ENCODE measurements at regions not wholly inside any gene's neighbourhood (a gene's known extent, or its start where the extent isn't known, plus 50 kb on each side); places are given as distances from the start of the nearest gene placed in this dataset.

GRCh38 chr3:159182961-159183360 lies 381.1 kb downstream of the MFSD1 start:
- Histone ChIP-seq H3K4me3 (no peak overlapping the region), H3K36me3 (ENCODE audit: insufficient read depth) (no peaks in the 10 kb centered on the region), H2AFZ (no peak overlapping the region), H3K9me2 (ENCODE audit: insufficient read depth) (peaks cover 3% of the 10 kb centered on the region; the same call in 1 of the 2 replicates), H3K4me1 (ENCODE audit: insufficient read depth) (no peaks in the 10 kb centered on the region), H3K27ac (ENCODE audit: low read depth) (no peak overlapping the region), H4K20me1 (replicated peaks; ENCODE audit: insufficient read depth) (no peaks in the 10 kb centered on the region), H3F3A (replicated peaks; ENCODE audit: low read depth) (no peaks in the 10 kb centered on the region), H3K79me2 (replicated peaks; ENCODE audit: insufficient read depth) (no peaks in the 10 kb centered on the region), H3K4me2 (no peak overlapping the region), H3K27me3 (ENCODE audit: insufficient read depth) (no peaks in the 10 kb centered on the region)
- H3K9me3 Mint-ChIP-seq: no peaks in the 10 kb centered on the region
- H3K36me3 Mint-ChIP-seq (ENCODE audit: low read depth): no peaks in the 10 kb centered on the region
- no peaks in the 10 kb centered on the region for H3K4me1 Mint-ChIP-seq
- TF ChIP-seq CREB1 (CRISPR knock-in tag; IDR thresholded peaks at IDR 0.05; ENCODE audit: low read depth) (no peak), NANOG (IDR thresholded peaks at IDR 0.05; ENCODE audit: borderline replicate concordance) (no peak), CTCF (conservative IDR thresholded peaks at IDR 0.05; ENCODE audit: low read depth in 2 of 2) (no peak), EZH2phosphoT487 (IDR thresholded peaks at IDR 0.05; ENCODE audit: unreplicated experiment) (no peak), STAT1 (IDR thresholded peaks at IDR 0.05; ENCODE audit: unreplicated experiment) (no peak), POLR2AphosphoS5 (IDR thresholded peaks at IDR 0.05; ENCODE audit: low read depth) (no peak), ZNF331 (CRISPR knock-in tag; IDR thresholded peaks at IDR 0.05; ENCODE audit: low read depth) (no peak), ZNF462 (CRISPR knock-in tag; IDR thresholded peaks at IDR 0.05) (no peak), JUNB (IDR thresholded peaks at IDR 0.05; ENCODE audit: unreplicated experiment) (no peak), ETS1 (IDR thresholded peaks at IDR 0.05) (no peak), REST (IDR thresholded peaks at IDR 0.05; ENCODE audit: unreplicated experiment) (no peak), ZNF114 (CRISPR knock-in tag; IDR thresholded peaks at IDR 0.05) (no peak), EZH2 (IDR thresholded peaks at IDR 0.05; ENCODE audit: low read depth, unreplicated experiment) (no peak)
- H3K4me3 Mint-ChIP-seq: no peak overlapping the region
- DNase-seq (ENCODE audit: low spot score) (no peak), ATAC-seq (no peak)
- peaks cover 1% of the 10 kb centered on the region for H3K27me3 Mint-ChIP-seq (ENCODE audit: insufficient read depth, low read depth, poor library complexity)
- H3K27ac Mint-ChIP-seq: no peak overlapping the region
